ENCODE measurements at regions not wholly inside any gene's neighbourhood (a gene's known extent, or its start where the extent isn't known, plus 50 kb on each side); places are given as distances from the start of the nearest gene placed in this dataset.

GRCh38 chr6:120924214-120924613 is 410.1 kb downstream of the TBC1D32 start:
- TF ChIP-seq, protein P1, sequence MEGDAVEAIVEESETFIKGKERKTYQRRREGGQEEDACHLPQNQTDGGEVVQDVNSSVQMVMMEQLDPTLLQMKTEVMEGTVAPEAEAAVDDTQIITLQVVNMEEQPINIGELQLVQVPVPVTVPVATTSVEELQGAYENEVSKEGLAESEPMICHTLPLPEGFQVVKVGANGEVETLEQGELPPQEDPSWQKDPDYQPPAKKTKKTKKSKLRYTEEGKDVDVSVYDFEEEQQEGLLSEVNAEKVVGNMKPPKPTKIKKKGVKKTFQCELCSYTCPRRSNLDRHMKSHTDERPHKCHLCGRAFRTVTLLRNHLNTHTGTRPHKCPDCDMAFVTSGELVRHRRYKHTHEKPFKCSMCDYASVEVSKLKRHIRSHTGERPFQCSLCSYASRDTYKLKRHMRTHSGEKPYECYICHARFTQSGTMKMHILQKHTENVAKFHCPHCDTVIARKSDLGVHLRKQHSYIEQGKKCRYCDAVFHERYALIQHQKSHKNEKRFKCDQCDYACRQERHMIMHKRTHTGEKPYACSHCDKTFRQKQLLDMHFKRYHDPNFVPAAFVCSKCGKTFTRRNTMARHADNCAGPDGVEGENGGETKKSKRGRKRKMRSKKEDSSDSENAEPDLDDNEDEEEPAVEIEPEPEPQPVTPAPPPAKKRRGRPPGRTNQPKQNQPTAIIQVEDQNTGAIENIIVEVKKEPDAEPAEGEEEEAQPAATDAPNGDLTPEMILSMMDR (conservative IDR thresholded peaks at IDR 0.05; ENCODE audit: low read depth, low read length): no peak
- TF ChIP-seq EZH2 (IDR thresholded peaks at IDR 0.05; ENCODE audit: borderline replicate concordance, low read depth, low read length, poor library complexity, severe bottlenecking): no peak
